Prostate gland (tissue), 2 donors: ENCODE measurements at regions not wholly inside any gene's neighbourhood (a gene's known extent, or its start where the extent isn't known, plus 50 kb on each side); places are given as distances from the start of the nearest gene placed in this dataset.

Experiments
- CTCF ChIP-seq, 4 experiments: fragments of 200-600 bp in 2 of 4; fragments of 450-650 bp in 2 of 4; sonication (generic) in 2 of 4; IDR thresholded peaks; 1 replicate in 3 of 4; 2 replicates in 1 of 4; pipeline ENCODE4 v1.5.1; 2016 to 2019; ENCODE audit warnings: antibody characterized with exemption in 4 of 4, mild to moderate bottlenecking in 2 of 4, moderate library complexity in 2 of 4
- POLR2A ChIP-seq: fragments of 450-650 bp; IDR thresholded peaks from one replicate; pipeline ENCODE4 v1.6.1; 2016; ENCODE audit warnings: antibody characterized with exemption, mild to moderate bottlenecking
- POLR2AphosphoS5 ChIP-seq: sonication (generic); formaldehyde crosslinking; IDR thresholded peaks from one replicate; pipeline ENCODE4 v1.6.1; 2017; ENCODE audit warnings: antibody characterized with exemption

- TF ChIP-seq CTCF (IDR thresholded peaks at IDR 0.05) (no peak), POLR2A (no peak), POLR2AphosphoS5 (no peak)
Observed at GRCh38 chr1:186620566-186621350, 59.5 kb downstream of the PTGS2 start.
